GM12878 (cell line): ENCODE measurements at regions not wholly inside any gene's neighbourhood (a gene's known extent, or its start where the extent isn't known, plus 50 kb on each side); places are given as distances from the start of the nearest gene placed in this dataset.

Experiments
- CBX5 ChIP-seq: sonication (generic); IDR thresholded peaks from 2 replicates; pipeline ENCODE4 v1.6.1; 2016; ENCODE audit warnings: low read depth, moderate library complexity, mild to moderate bottlenecking, inconsistent platforms
- EZH2 ChIP-seq: IDR thresholded peaks from 2 replicates; pipeline ENCODE4 v1.6.1; 2012; ENCODE audit warnings: low read depth, mild to moderate bottlenecking, control low read depth, inconsistent platforms, low read length, borderline replicate concordance; ENCODE audit not compliant: control insufficient read depth
- FOXK2 ChIP-seq: fragments of 450-650 bp; IDR thresholded peaks from 2 replicates; pipeline ENCODE4 v1.6.1; 2017; ENCODE audit warnings: mild to moderate bottlenecking, moderate library complexity
- POLR2A ChIP-seq: IDR thresholded peaks from 2 replicates; pipeline ENCODE4 v1.6.1; 2011; ENCODE audit warnings: low read depth, mild to moderate bottlenecking, low read length
- POLR2AphosphoS2 ChIP-seq: IDR thresholded peaks from 2 replicates; pipeline ENCODE4 v1.6.1; 2011; ENCODE audit warnings: low read depth, mild to moderate bottlenecking, low read length, improper control_type of control experiment, moderate library complexity
- SIN3A ChIP-seq: IDR thresholded peaks from 2 replicates; pipeline ENCODE4 v1.6.1; 2012; ENCODE audit warnings: low read depth, low read length, improper control_type of control experiment
- SP1 ChIP-seq: IDR thresholded peaks from one replicate; pipeline ENCODE4 v1.6.1; 2011; ENCODE audit warnings: low read depth, low read length
- SRF ChIP-seq, 2 experiments: IDR thresholded peaks; 2 replicates each; pipeline ENCODE4 v1.6.1; 2011; ENCODE audit warnings: low read depth in 2 of 2, low read length in 2 of 2, mild to moderate bottlenecking in 1 of 2, moderate library complexity in 1 of 2
- ZNF207 ChIP-seq: fragments of 450-650 bp; IDR thresholded peaks from 2 replicates; pipeline ENCODE4 v1.6.1; 2014; ENCODE audit warnings: antibody characterized with exemption, mild to moderate bottlenecking, borderline replicate concordance
- ZNF24 ChIP-seq: fragments of 450-650 bp; IDR thresholded peaks from 2 replicates; pipeline ENCODE4 v1.6.1; 2017; ENCODE audit warnings: antibody characterized with exemption, mild to moderate bottlenecking
- ZNF687 ChIP-seq: fragments of 450-650 bp; IDR thresholded peaks from 2 replicates; pipeline ENCODE4 v1.6.1; 2017; ENCODE audit warnings: mild to moderate bottlenecking, moderate library complexity
- TF ChIP-seq, protein P1 (sequence below): IDR thresholded peaks from 2 replicates; pipeline ENCODE4 v1.6.1; 2011; ENCODE audit warnings: borderline replicate concordance, low read depth, mild to moderate bottlenecking, moderate library complexity, mixed read lengths, low read length; ENCODE audit not compliant: insufficient read depth; ENCODE audit errors: extremely low read length

DNA sequence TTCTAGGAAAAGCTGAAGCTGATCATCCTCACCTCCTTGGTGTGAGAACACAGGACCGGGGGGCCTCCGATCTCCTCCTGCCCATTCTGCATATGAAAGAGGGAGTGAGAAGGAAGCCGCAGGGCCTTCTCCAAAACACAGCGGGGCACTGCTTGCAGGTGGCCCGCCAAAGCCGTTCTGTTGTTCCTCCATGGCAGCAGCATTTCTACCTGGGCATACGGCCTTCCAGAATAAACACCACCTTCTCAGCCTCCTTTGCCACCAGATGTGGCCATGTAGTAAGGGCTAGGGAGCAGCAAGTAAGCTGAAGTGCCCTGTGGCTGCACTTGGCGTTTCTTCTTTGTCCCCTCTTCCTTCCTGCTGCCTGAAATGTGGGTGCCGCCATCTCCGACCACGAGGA lies 214.9 kb downstream of the TOMM20 start:
- TF ChIP-seq FOXK2 (no peak), SIN3A (no peak), ZNF24 (no peak), EZH2 (no peak), ZNF207 (no peak), POLR2AphosphoS2 (no peak), SRF (IDR thresholded peaks at IDR 0.05; ENCODE audit: low read depth in 2 of 2, low read length in 2 of 2) (no peak), CBX5 (no peak), POLR2A (no peak), SP1 (no peak), ZNF687 (no peak)
- TF ChIP-seq, protein P1, sequence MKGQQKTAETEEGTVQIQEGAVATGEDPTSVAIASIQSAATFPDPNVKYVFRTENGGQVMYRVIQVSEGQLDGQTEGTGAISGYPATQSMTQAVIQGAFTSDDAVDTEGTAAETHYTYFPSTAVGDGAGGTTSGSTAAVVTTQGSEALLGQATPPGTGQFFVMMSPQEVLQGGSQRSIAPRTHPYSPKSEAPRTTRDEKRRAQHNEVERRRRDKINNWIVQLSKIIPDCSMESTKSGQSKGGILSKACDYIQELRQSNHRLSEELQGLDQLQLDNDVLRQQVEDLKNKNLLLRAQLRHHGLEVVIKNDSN: no peak
